Kidney (tissue), 13 donors: ENCODE measurements at regions not wholly inside any gene's neighbourhood (a gene's known extent, or its start where the extent isn't known, plus 50 kb on each side); places are given as distances from the start of the nearest gene placed in this dataset.

Experiments
- DNase-seq, 5 donors: peaks; one replicate each; pipeline ENCODE4 v3.0.0-alpha.2; 2013 to 2020
- FAIRE-seq: peaks from 2 replicates; lab custom pipeline; 2012; peaks lifted over from hg19 to GRCh38; lab: Jason Lieb, UNC
- H3K27ac ChIP-seq, 2 donors: one replicate each; pipeline ENCODE4 v1.7.0; 2013; ENCODE audit warnings: low read depth in 2 of 2, low read length in 2 of 2, inconsistent platforms in 1 of 2
- H3K27me3 ChIP-seq: one replicate; pipeline ENCODE4 v1.7.1; 2013; ENCODE audit warnings: low read length, inconsistent platforms; ENCODE audit not compliant: control insufficient read depth, insufficient read depth
- H3K36me3 ChIP-seq, 3 donors: one replicate each; pipeline versions ENCODE4 v1.7.0 to v1.7.1; 2013; ENCODE audit warnings: low read length in 3 of 3, control low read depth in 1 of 3, inconsistent platforms in 1 of 3; ENCODE audit not compliant: insufficient read depth in 3 of 3, control insufficient read depth in 2 of 3
- H3K4me1 ChIP-seq, 3 donors: one replicate each; pipeline versions ENCODE4 v1.7.0 to v1.7.1; 2013; ENCODE audit warnings: low read length in 3 of 3, inconsistent platforms in 1 of 3, low read depth in 1 of 3; ENCODE audit not compliant: control insufficient read depth in 2 of 3, insufficient read depth in 2 of 3
- H3K4me3 ChIP-seq, 3 donors: one replicate each; pipeline versions ENCODE4 v1.7.0 to v1.8.1; 2013; ENCODE audit warnings: low read length in 3 of 3, control low read depth in 1 of 3, inconsistent platforms in 1 of 3
- H3K9ac ChIP-seq, 3 donors: one replicate each; pipeline versions ENCODE4 v1.7.0 to v1.7.1; 2013; ENCODE audit warnings: low read length in 3 of 3, control low read depth in 1 of 3, inconsistent platforms in 1 of 3
- H3K9me3 ChIP-seq, 3 donors: one replicate each; pipeline versions ENCODE4 v1.7.0 to v1.7.1; 2013; ENCODE audit warnings: low read length in 3 of 3, control low read depth in 1 of 3, inconsistent platforms in 1 of 3; ENCODE audit not compliant: control insufficient read depth in 2 of 3, insufficient read depth in 1 of 3
- CTCF ChIP-seq: IDR thresholded peaks from 3 replicates; pipeline ENCODE4 v1.5.1; 2012; ENCODE audit warnings: mild to moderate bottlenecking, moderate library complexity, borderline replicate concordance; ENCODE audit not compliant: insufficient read depth; ENCODE audit errors: extremely low read depth
- intact Hi-C: fragments of 100-400 bp; cut with DNase I; formaldehyde crosslinking; loops from one replicate; pipeline ENCODE4 v1.11.1; 2022
- donor health status: control.
- donor health status: control.
- donor health status: control.
- donor health status: control.
- donor health status: control.
- donor health status: DM: yes; HTN: yes; CAD: no.
- donor health status: Normal renal cell carcinoma (clear cell type).

DNA sequence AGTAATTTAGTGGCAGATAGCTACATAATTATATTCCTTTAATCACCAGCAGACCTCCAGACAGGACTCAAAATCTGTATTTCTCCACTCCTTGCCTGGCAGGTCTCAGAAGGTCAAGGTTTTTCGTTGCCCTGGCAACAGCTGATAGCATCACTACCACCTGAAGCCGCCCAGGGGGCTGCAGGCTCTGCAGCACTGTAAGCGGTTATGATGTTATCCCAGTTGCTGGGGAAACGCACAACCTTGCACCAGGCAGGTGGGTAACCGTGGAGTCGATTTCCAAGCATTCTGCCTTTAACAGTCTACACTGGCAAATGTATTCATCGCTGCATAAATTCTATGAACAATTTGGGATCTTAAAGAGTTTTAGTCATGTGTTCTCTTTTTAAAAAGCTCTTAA is 756.3 kb downstream of the NTRK3 start:
- no peaks in the 10 kb centered on the region for H3K36me3 ChIP-seq
- no peak overlapping the region for H3K9ac ChIP-seq
- H3K27ac ChIP-seq: no peak overlapping the region
- intact Hi-C loops: no loop called here
- no peaks in the 10 kb centered on the region for H3K4me1 ChIP-seq
- H3K27me3 ChIP-seq: no peaks in the 10 kb centered on the region
- DNase-seq (peak; percentile 44 to 78 (median 72)), FAIRE-seq (no peak)
- no peak for TF ChIP-seq CTCF
- H3K9me3 ChIP-seq: no peaks in the 10 kb centered on the region
- no peak overlapping the region for H3K4me3 ChIP-seq

GRCh38 chr15:87498560-87498959 is 758.0 kb downstream of the NTRK3 start:
- Histone ChIP-seq H3K27ac (no peak overlapping the region), H3K9me3 (no peaks in the 10 kb centered on the region), H3K9ac (no peak overlapping the region), H3K36me3 (no peaks in the 10 kb centered on the region), H3K4me1 (no peaks in the 10 kb centered on the region), H3K4me3 (no peak overlapping the region), H3K27me3 (no peaks in the 10 kb centered on the region)
- no peak for FAIRE-seq
- no peak for DNase-seq
- intact Hi-C loops: no loop called here
- no peak for TF ChIP-seq CTCF

DNA sequence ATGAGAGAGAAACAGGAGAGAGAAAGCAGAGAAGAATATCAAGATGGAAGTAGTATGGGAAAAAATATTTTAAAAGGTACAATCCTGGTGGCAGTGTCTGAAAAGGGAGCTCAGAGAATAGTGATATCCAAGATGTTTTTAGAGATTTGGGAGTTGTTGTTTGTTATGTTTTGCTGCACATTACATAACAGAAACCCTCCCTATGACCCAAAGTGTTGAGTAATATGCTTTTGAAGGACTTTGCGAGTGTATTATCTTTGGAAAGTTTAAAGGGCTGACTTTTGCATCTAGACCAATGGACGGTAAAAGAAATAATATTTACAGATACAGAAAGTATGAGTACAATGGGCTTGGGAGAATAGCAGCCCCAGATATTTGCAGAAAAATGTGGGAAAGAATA is 759.7 kb downstream of the NTRK3 start:
- no peak for FAIRE-seq
- H3K4me1 ChIP-seq: no peaks in the 10 kb centered on the region
- H3K27ac ChIP-seq: no peak overlapping the region
- H3K27me3 ChIP-seq: no peaks in the 10 kb centered on the region
- TF ChIP-seq CTCF: no peak
- intact Hi-C loops: no loop called here
- DNase-seq: no peak
- no peak overlapping the region for H3K9ac ChIP-seq
- H3K9me3 ChIP-seq: no peaks in the 10 kb centered on the region
- H3K36me3 ChIP-seq: no peaks in the 10 kb centered on the region
- H3K4me3 ChIP-seq: no peak overlapping the region

DNA sequence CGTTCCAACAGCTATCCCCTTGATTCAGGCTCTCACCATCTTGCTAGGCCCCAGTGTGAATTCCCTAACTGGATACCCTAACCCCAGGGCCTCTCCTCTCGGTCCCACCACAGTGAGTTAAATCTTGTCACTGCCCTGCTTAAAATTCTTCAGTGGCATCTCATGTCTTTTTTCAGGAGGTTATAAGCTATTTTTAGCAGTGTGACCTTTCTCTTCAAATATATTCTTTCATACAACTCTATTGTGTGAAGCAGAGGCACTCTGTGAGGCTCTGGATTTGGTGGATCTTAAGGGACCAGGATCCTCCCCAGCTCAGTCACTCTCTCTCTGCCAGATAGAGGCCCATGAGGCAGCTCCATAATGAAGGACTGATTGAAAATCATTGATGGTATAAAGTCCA is 760.4 kb downstream of the NTRK3 start:
- no peaks in the 10 kb centered on the region for H3K9me3 ChIP-seq
- H3K9ac ChIP-seq: no peak overlapping the region
- DNase-seq (no peak), FAIRE-seq (no peak)
- H3K4me3 ChIP-seq: no peak overlapping the region
- intact Hi-C loops: no loop called here
- no peaks in the 10 kb centered on the region for H3K4me1 ChIP-seq
- TF ChIP-seq CTCF: no peak
- no peaks in the 10 kb centered on the region for H3K27me3 ChIP-seq
- H3K36me3 ChIP-seq: no peaks in the 10 kb centered on the region
- no peak overlapping the region for H3K27ac ChIP-seq
